HepG2 (cell line): ENCODE measurements at regions not wholly inside any gene's neighbourhood (a gene's known extent, or its start where the extent isn't known, plus 50 kb on each side); places are given as distances from the start of the nearest gene placed in this dataset.

ENCODE experiments used
- ARNT2 ChIP-seq: sonication (generic); formaldehyde crosslinking; IDR thresholded peaks from 2 replicates; pipeline ENCODE4 v1.8.0; 2022; ENCODE audit warnings: mild to moderate bottlenecking, low read depth, missing genetic modification reagents, moderate library complexity
- CENPX ChIP-seq: sonication (generic); formaldehyde crosslinking; IDR thresholded peaks from 2 replicates; pipeline ENCODE4 v1.9.0; 2021; ENCODE audit warnings: mild to moderate bottlenecking, missing genetic modification reagents, moderate library complexity
- CHCHD3 ChIP-seq: sonication (generic); formaldehyde crosslinking; IDR thresholded peaks from 2 replicates; pipeline ENCODE4 v1.8.0; 2022; ENCODE audit warnings: mild to moderate bottlenecking, missing genetic modification reagents, moderate library complexity
- FIP1L1 ChIP-seq: fragments of 200-400 bp; formaldehyde crosslinking; IDR thresholded peaks from 2 replicates; pipeline ENCODE4 v1.6.1; 2018; ENCODE audit warnings: low read depth, mild to moderate bottlenecking, low read length, moderate library complexity, borderline replicate concordance; ENCODE audit not compliant: insufficient read depth
- HNRNPK ChIP-seq: fragments of 200-400 bp; formaldehyde crosslinking; IDR thresholded peaks from 2 replicates; pipeline ENCODE4 v1.6.1; 2018; ENCODE audit warnings: low read length, low read depth, moderate library complexity, mild to moderate bottlenecking; ENCODE audit not compliant: poor library complexity, severe bottlenecking
- HOXA7 ChIP-seq: sonication (generic); formaldehyde crosslinking; IDR thresholded peaks from 2 replicates; pipeline ENCODE4 v1.8.1; 2022; ENCODE audit warnings: mild to moderate bottlenecking, missing genetic modification reagents, moderate library complexity
- IKZF1 ChIP-seq: fragments of 450-650 bp; IDR thresholded peaks from 2 replicates; pipeline ENCODE4 v1.7.1; 2016
- KDM4B ChIP-seq: sonication (generic); formaldehyde crosslinking; IDR thresholded peaks from 2 replicates; pipeline ENCODE4 v1.4.0; 2020; ENCODE audit warnings: missing genetic modification reagents
- KDM5A ChIP-seq: fragments of 200-600 bp; sonication (generic); IDR thresholded peaks from 2 replicates; pipeline ENCODE4 v1.7.0; 2018; ENCODE audit warnings: antibody characterized with exemption, mild to moderate bottlenecking, low read length, borderline replicate concordance
- MIER2 ChIP-seq: IDR thresholded peaks from 2 replicates; pipeline ENCODE4 v1.6.1; 2016; ENCODE audit warnings: missing biosample characterization, missing genetic modification reagents
- RORA ChIP-seq: sonication (generic); formaldehyde crosslinking; IDR thresholded peaks from 2 replicates; pipeline ENCODE4 v1.5.0; 2020; ENCODE audit warnings: mild to moderate bottlenecking, missing genetic modification reagents, moderate library complexity
- SSRP1 ChIP-seq: IDR thresholded peaks from 2 replicates; pipeline ENCODE4 v1.6.1; 2016; ENCODE audit warnings: control low read depth
- ZNF276 ChIP-seq: sonication (generic); formaldehyde crosslinking; IDR thresholded peaks from 2 replicates; pipeline ENCODE4 v1.4.0; 2020; ENCODE audit warnings: mild to moderate bottlenecking, low read depth, missing genetic modification reagents
- ZNF33B ChIP-seq: sonication (generic); formaldehyde crosslinking; IDR thresholded peaks from 2 replicates; pipeline ENCODE4 v1.5.1; 2020; ENCODE audit warnings: mild to moderate bottlenecking, missing genetic modification reagents
- ZNF414 ChIP-seq: sonication (generic); formaldehyde crosslinking; IDR thresholded peaks from 2 replicates; pipeline ENCODE4 v1.5.0; 2020; ENCODE audit warnings: missing genetic modification reagents
- ZNF605 ChIP-seq: sonication (generic); formaldehyde crosslinking; IDR thresholded peaks from 2 replicates; pipeline ENCODE4 v1.8.0; 2022; ENCODE audit warnings: mild to moderate bottlenecking, missing genetic modification reagents
- ZNF709 ChIP-seq: sonication (generic); formaldehyde crosslinking; IDR thresholded peaks from 2 replicates; pipeline ENCODE4 v1.5.0; 2020; ENCODE audit warnings: mild to moderate bottlenecking, missing genetic modification reagents
- ZNF776 ChIP-seq: sonication (generic); formaldehyde crosslinking; IDR thresholded peaks from 2 replicates; pipeline ENCODE4 v1.4.0; 2020; ENCODE audit warnings: mild to moderate bottlenecking, missing genetic modification reagents
- ZNF780A ChIP-seq: sonication (generic); formaldehyde crosslinking; IDR thresholded peaks from 2 replicates; pipeline ENCODE4 v1.8.0; 2022; ENCODE audit warnings: mild to moderate bottlenecking, missing genetic modification reagents, moderate library complexity
- TF ChIP-seq, protein P1 (sequence below): sonication (generic); formaldehyde crosslinking; IDR thresholded peaks from 2 replicates; pipeline ENCODE4 v1.5.0; 2020; ENCODE audit warnings: missing genetic modification reagents
- TF ChIP-seq, protein P2 (sequence below): sonication (generic); formaldehyde crosslinking; IDR thresholded peaks from 2 replicates; pipeline ENCODE4 v1.9.0; 2021; ENCODE audit warnings: missing genetic modification reagents, borderline replicate concordance
- TF ChIP-seq, protein P3 (sequence below): sonication (generic); formaldehyde crosslinking; IDR thresholded peaks from 2 replicates; pipeline ENCODE4 v1.8.0; 2022; ENCODE audit warnings: missing genetic modification reagents, mild to moderate bottlenecking, moderate library complexity, borderline replicate concordance

DNA sequence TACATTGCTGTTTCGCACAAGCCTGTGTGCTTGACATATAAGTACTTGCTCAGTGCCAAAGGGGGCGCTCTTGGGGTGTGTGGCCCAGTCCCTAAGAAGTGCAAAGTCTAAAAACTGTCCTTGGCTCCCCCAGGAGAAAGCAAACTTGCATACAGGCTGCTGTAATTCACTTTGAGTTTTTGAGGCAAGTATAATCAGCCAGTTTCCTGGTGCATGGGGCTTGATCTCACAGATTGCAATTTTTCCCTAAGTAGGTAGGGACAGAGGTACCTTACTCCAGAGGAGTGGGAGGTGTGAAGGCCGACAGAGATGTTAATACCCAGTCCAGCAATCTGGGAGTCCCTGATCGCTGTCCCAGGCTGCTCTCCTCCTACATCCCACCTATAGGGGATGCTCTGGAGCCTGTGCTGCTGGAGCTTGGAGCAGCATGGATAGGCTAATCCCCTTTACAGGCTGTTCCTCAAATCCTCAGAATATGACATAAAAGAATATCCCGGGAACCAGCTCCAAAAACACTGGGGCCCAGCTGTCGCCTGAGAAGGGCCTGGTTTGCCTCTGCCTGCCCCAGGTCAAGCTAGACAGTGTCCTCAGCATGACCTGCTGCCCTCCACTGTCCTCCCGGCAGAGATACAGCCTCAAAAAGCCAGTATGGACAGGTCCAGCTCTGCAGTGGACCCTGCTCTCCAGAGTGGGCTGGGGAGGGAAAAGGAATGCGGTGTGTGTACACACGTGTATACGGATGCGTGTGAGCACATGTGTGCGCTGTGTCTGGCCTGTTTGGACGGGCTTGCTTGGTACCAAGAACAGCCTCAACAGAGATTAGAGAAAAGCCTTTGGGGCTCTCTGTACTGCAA, 136.5 kb upstream of the HAAO start (continued):
- 0 out of 2 replicates have a peak, but pooled peaks have one; percentile 24 for TF ChIP-seq ARNT2
- 0 out of 2 replicates have a peak, but pooled peaks have one; percentile 26 for TF ChIP-seq ZNF709 (CRISPR knock-in tag)
- TF ChIP-seq KDM4B (CRISPR knock-in tag): peak; percentile 54
- TF ChIP-seq ZNF776 (CRISPR knock-in tag): peak; percentile 64; the same call in 1 of the 2 replicates
- no peak for TF ChIP-seq RORA (CRISPR knock-in tag)
- no peak for TF ChIP-seq CHCHD3 (CRISPR knock-in tag)
- no peak for TF ChIP-seq FIP1L1
- TF ChIP-seq, protein P1, sequence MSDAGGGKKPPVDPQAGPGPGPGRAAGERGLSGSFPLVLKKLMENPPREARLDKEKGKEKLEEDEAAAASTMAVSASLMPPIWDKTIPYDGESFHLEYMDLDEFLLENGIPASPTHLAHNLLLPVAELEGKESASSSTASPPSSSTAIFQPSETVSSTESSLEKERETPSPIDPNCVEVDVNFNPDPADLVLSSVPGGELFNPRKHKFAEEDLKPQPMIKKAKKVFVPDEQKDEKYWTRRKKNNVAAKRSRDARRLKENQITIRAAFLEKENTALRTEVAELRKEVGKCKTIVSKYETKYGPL: no peak
- TF ChIP-seq, protein P2, sequence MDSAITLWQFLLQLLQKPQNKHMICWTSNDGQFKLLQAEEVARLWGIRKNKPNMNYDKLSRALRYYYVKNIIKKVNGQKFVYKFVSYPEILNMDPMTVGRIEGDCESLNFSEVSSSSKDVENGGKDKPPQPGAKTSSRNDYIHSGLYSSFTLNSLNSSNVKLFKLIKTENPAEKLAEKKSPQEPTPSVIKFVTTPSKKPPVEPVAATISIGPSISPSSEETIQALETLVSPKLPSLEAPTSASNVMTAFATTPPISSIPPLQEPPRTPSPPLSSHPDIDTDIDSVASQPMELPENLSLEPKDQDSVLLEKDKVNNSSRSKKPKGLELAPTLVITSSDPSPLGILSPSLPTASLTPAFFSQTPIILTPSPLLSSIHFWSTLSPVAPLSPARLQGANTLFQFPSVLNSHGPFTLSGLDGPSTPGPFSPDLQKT (CRISPR knock-in tag): no peak
- peak; percentile 81; the same call in 1 of the 2 replicates for TF ChIP-seq ZNF780A (CRISPR knock-in tag)
- no peak; the same call in 1 of the 2 replicates for TF ChIP-seq SSRP1
- no peak; the same call in 1 of the 2 replicates for TF ChIP-seq MIER2
- TF ChIP-seq HNRNPK: no peak
- TF ChIP-seq HOXA7 (CRISPR knock-in tag): no peak
- no peak; the same call in 1 of the 2 replicates for TF ChIP-seq KDM5A
- TF ChIP-seq, protein P3, sequence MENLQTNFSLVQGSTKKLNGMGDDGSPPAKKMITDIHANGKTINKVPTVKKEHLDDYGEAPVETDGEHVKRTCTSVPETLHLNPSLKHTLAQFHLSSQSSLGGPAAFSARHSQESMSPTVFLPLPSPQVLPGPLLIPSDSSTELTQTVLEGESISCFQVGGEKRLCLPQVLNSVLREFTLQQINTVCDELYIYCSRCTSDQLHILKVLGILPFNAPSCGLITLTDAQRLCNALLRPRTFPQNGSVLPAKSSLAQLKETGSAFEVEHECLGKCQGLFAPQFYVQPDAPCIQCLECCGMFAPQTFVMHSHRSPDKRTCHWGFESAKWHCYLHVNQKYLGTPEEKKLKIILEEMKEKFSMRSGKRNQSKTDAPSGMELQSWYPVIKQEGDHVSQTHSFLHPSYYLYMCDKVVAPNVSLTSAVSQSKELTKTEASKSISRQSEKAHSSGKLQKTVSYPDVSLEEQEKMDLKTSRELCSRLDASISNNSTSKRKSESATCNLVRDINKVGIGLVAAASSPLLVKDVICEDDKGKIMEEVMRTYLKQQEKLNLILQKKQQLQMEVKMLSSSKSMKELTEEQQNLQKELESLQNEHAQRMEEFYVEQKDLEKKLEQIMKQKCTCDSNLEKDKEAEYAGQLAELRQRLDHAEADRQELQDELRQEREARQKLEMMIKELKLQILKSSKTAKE (CRISPR knock-in tag): peak; percentile 92
- 0 out of 2 replicates have a peak, but pooled peaks have one; percentile 5 for TF ChIP-seq ZNF33B (CRISPR knock-in tag)
- TF ChIP-seq ZNF605 (CRISPR knock-in tag): no peak; the same call in none of the 2 replicates
- no peak for TF ChIP-seq CENPX (CRISPR knock-in tag)
- peak; percentile 98; the same call in 1 of the 2 replicates for TF ChIP-seq ZNF414 (CRISPR knock-in tag)
- no peak for TF ChIP-seq IKZF1
- peak; percentile 41; the same call in 1 of the 2 replicates for TF ChIP-seq ZNF276
